ENCODE measurements at regions not wholly inside any gene's neighbourhood (a gene's known extent, or its start where the extent isn't known, plus 50 kb on each side); places are given as distances from the start of the nearest gene placed in this dataset.

DNA sequence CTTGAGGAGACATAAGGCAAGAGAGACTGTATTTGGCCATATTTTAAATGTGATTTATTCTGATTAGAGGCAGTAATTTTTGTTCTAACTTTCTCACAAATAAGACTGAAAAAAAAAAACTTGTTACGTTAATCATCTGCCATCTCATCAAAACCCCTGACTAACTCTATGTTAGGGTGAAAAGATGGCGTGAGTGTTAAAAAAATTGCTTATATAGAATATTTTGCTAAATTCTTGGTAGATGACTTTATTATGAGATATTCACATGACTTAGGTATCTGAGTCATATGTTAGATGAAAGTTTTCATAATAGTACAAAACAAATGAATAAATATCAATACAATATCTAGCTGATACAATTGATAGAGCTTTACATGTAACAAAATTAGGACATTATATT, 1508.7 kb upstream of the TMEFF2 start:
- ChIA-PET POLR2A (no interaction called here), CTCF (no interaction called here)
- no peak for TF ChIP-seq YY1 (tag by site-specific recombination; IDR thresholded peaks at IDR 0.05)
- TF ChIP-seq ZNF510 (tag by site-specific recombination; IDR thresholded peaks at IDR 0.05; ENCODE audit: insufficient replicate concordance): no peak
- TF ChIP-seq ZNF548 (tag by site-specific recombination; IDR thresholded peaks at IDR 0.05): no peak
- TF ChIP-seq ZNF658 (tag by site-specific recombination; IDR thresholded peaks at IDR 0.05): no peak
- no peak for TF ChIP-seq ZBTB17 (tag by site-specific recombination; IDR thresholded peaks at IDR 0.05)
- TF ChIP-seq, protein P1, sequence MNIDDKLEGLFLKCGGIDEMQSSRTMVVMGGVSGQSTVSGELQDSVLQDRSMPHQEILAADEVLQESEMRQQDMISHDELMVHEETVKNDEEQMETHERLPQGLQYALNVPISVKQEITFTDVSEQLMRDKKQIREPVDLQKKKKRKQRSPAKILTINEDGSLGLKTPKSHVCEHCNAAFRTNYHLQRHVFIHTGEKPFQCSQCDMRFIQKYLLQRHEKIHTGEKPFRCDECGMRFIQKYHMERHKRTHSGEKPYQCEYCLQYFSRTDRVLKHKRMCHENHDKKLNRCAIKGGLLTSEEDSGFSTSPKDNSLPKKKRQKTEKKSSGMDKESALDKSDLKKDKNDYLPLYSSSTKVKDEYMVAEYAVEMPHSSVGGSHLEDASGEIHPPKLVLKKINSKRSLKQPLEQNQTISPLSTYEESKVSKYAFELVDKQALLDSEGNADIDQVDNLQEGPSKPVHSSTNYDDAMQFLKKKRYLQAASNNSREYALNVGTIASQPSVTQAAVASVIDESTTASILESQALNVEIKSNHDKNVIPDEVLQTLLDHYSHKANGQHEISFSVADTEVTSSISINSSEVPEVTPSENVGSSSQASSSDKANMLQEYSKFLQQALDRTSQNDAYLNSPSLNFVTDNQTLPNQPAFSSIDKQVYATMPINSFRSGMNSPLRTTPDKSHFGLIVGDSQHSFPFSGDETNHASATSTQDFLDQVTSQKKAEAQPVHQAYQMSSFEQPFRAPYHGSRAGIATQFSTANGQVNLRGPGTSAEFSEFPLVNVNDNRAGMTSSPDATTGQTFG (tag by site-specific recombination; IDR thresholded peaks at IDR 0.05; ENCODE audit: borderline replicate concordance): no peak
- no peak for TF ChIP-seq SALL2 (tag by site-specific recombination; IDR thresholded peaks at IDR 0.05; ENCODE audit: borderline replicate concordance)
- TF ChIP-seq ZNF837 (tag by site-specific recombination; IDR thresholded peaks at IDR 0.05): no peak
- TF ChIP-seq MYNN (tag by site-specific recombination; IDR thresholded peaks at IDR 0.05; ENCODE audit: borderline replicate concordance): no peak
- TF ChIP-seq, protein P2, sequence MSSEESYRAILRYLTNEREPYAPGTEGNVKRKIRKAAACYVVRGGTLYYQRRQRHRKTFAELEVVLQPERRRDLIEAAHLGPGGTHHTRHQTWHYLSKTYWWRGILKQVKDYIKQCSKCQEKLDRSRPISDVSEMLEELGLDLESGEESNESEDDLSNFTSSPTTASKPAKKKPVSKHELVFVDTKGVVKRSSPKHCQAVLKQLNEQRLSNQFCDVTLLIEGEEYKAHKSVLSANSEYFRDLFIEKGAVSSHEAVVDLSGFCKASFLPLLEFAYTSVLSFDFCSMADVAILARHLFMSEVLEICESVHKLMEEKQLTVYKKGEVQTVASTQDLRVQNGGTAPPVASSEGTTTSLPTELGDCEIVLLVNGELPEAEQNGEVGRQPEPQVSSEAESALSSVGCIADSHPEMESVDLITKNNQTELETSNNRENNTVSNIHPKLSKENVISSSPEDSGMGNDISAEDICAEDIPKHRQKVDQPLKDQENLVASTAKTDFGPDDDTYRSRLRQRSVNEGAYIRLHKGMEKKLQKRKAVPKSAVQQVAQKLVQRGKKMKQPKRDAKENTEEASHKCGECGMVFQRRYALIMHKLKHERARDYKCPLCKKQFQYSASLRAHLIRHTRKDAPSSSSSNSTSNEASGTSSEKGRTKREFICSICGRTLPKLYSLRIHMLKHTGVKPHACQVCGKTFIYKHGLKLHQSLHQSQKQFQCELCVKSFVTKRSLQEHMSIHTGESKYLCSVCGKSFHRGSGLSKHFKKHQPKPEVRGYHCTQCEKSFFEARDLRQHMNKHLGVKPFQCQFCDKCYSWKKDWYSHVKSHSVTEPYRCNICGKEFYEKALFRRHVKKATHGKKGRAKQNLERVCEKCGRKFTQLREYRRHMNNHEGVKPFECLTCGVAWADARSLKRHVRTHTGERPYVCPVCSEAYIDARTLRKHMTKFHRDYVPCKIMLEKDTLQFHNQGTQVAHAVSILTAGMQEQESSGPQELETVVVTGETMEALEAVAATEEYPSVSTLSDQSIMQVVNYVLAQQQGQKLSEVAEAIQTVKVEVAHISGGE (tag by site-specific recombination; conservative IDR thresholded peaks at IDR 0.05; ENCODE audit: low read depth): no peak
- no peak for TF ChIP-seq KLF8 (tag by site-specific recombination; IDR thresholded peaks at IDR 0.05)
- TF ChIP-seq, protein P3, sequence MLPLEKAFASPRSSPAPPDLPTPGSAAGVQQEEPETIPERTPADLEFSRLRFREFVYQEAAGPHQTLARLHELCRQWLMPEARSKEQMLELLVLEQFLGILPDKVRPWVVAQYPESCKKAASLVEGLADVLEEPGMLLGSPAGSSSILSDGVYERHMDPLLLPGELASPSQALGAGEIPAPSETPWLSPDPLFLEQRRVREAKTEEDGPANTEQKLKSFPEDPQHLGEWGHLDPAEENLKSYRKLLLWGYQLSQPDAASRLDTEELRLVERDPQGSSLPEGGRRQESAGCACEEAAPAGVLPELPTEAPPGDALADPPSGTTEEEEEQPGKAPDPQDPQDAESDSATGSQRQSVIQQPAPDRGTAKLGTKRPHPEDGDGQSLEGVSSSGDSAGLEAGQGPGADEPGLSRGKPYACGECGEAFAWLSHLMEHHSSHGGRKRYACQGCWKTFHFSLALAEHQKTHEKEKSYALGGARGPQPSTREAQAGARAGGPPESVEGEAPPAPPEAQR (tag by site-specific recombination; IDR thresholded peaks at IDR 0.05): no peak
- no peak for TF ChIP-seq ZNF530 (tag by site-specific recombination; IDR thresholded peaks at IDR 0.05; ENCODE audit: low read depth)
- TF ChIP-seq ZNF292 (tag by site-specific recombination; IDR thresholded peaks at IDR 0.05; ENCODE audit: borderline replicate concordance, low read depth): no peak
- no peak for TF ChIP-seq SCRT1 (tag by site-specific recombination; IDR thresholded peaks at IDR 0.05; ENCODE audit: borderline replicate concordance)
- TF ChIP-seq ZNF529 (tag by site-specific recombination; IDR thresholded peaks at IDR 0.05; ENCODE audit: insufficient replicate concordance): no peak
- no peak overlapping the region for H3K27ac ChIP-seq (ENCODE audit: extremely low read depth, low read depth, low read length)
- no peaks in the 10 kb centered on the region for H3K9me3 ChIP-seq (ENCODE audit: control insufficient read depth, insufficient read depth, low read depth, low read length)
- H3K4me3 ChIP-seq (ENCODE audit: low read depth, low read length): no peak overlapping the region
- no peaks in the 10 kb centered on the region for H3K36me3 ChIP-seq (ENCODE audit: control insufficient read depth in 2 of 2, insufficient read depth in 1 of 2, low read length in 2 of 2)
- no peaks in the 10 kb centered on the region for H3K4me1 ChIP-seq (ENCODE audit: control insufficient read depth, insufficient read depth, low read length)

DNA sequence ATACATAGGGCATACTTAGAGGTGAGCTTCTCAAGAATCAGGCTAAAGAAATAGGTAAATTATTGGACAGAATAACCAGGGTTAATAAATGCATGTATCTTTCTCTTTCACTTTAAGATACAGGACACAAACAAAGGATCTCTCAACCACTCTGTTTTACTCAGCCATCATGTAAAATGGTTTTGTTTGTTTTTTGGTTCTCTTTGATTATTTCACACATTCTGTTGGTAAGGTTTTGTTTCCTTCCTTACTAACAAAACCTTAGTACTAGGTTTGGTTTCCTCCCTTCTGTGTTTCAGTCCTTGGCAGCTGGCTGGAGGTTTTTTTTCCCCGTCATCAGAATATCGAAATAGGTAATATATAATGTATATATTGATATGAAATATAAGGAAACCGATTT, 1506.8 kb upstream of the TMEFF2 start:
- H3K36me3 ChIP-seq (ENCODE audit: control insufficient read depth in 2 of 2, insufficient read depth in 1 of 2, low read length in 2 of 2): no peaks in the 10 kb centered on the region
- H3K4me1 ChIP-seq (ENCODE audit: control insufficient read depth, insufficient read depth, low read length): no peaks in the 10 kb centered on the region
- TF ChIP-seq, protein P4, sequence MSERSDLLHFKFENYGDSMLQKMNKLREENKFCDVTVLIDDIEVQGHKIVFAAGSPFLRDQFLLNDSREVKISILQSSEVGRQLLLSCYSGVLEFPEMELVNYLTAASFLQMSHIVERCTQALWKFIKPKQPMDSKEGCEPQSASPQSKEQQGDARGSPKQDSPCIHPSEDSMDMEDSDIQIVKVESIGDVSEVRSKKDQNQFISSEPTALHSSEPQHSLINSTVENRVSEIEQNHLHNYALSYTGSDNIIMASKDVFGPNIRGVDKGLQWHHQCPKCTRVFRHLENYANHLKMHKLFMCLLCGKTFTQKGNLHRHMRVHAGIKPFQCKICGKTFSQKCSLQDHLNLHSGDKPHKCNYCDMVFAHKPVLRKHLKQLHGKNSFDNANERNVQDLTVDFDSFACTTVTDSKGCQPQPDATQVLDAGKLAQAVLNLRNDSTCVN (tag by site-specific recombination; optimal IDR thresholded peaks at IDR 0.05): no peak
- TF ChIP-seq REPIN1 (tag by site-specific recombination; IDR thresholded peaks at IDR 0.05; ENCODE audit: low read depth): no peak
- no peak for TF ChIP-seq YY2 (tag by site-specific recombination; IDR thresholded peaks at IDR 0.05)
- no peak for TF ChIP-seq KLF9 (tag by site-specific recombination; IDR thresholded peaks at IDR 0.05; ENCODE audit: low read depth)
- TF ChIP-seq ZNF394 (tag by site-specific recombination; IDR thresholded peaks at IDR 0.05; ENCODE audit: borderline replicate concordance): no peak
- TF ChIP-seq ZNF623 (tag by site-specific recombination; IDR thresholded peaks at IDR 0.05): no peak
- TF ChIP-seq ZEB2 (tag by site-specific recombination; IDR thresholded peaks at IDR 0.05): no peak
- TF ChIP-seq ZFP37 (tag by site-specific recombination; IDR thresholded peaks at IDR 0.05): no peak
- TF ChIP-seq ZBTB8A (tag by site-specific recombination; IDR thresholded peaks at IDR 0.05): no peak
- no peak for TF ChIP-seq SCRT2 (tag by site-specific recombination; IDR thresholded peaks at IDR 0.05)
- no peak for TF ChIP-seq HOXD13 (CRISPR knock-in tag; IDR thresholded peaks at IDR 0.05; ENCODE audit: borderline replicate concordance)
- no peak for TF ChIP-seq ZNF530 (tag by site-specific recombination; IDR thresholded peaks at IDR 0.05; ENCODE audit: low read depth)
- no peak overlapping the region for H3K4me3 ChIP-seq (ENCODE audit: low read depth, low read length)
- CTCF ChIA-PET: interaction anchor here (0.5 kb wide), 1 partner anchor 707 kb away, joined by 3 read pairs; no protein-coding TSS in a partner anchor
- H3K9me3 ChIP-seq (ENCODE audit: control insufficient read depth, insufficient read depth, low read depth, low read length): no peaks in the 10 kb centered on the region
- POLR2A ChIA-PET: no interaction called here
- H3K27ac ChIP-seq (ENCODE audit: extremely low read depth, low read depth, low read length): no peak overlapping the region
